Pancreas (tissue), 10 donors: ENCODE measurements at regions not wholly inside any gene's neighbourhood (a gene's known extent, or its start where the extent isn't known, plus 50 kb on each side); places are given as distances from the start of the nearest gene placed in this dataset.

Experiments used
- ATAC-seq, 4 donors: fragments of 200-7000 bp; cut with Tn5 transposase; one replicate each; pipeline versions ENCODE4 v1.8.0 to v1.9.1; 2020; ENCODE audit warnings: mild to moderate bottlenecking in 4 of 4, moderate library complexity in 4 of 4
- DNase-seq, 6 donors: peaks; one replicate each; pipeline ENCODE4 v3.0.0-alpha.2; 2020
- FAIRE-seq: peaks from 2 replicates; lab custom pipeline; 2012; peaks lifted over from hg19 to GRCh38; lab: Jason Lieb, UNC
- H3K27ac ChIP-seq, 4 donors: fragments of 200-600 bp; sonication (generic); 1 replicate in 3 of 4; 2 replicates in 1 of 4; pipeline versions ENCODE4 v1.5.0 to v1.8.0; 2020
- H3K27me3 ChIP-seq, 4 donors: fragments of 200-600 bp; one replicate each; pipeline ENCODE4 v1.8.0; 2021
- H3K36me3 ChIP-seq, 3 donors: fragments of 200-600 bp; sonication (generic) in 1 of 3; one replicate each; pipeline versions ENCODE4 v1.5.0 to v1.8.0; 2020 to 2021
- H3K4me1 ChIP-seq, 3 donors: fragments of 200-600 bp; one replicate each; pipeline ENCODE4 v1.8.0; 2021
- H3K4me3 ChIP-seq, 4 donors: fragments of 200-600 bp; sonication (generic) in 2 of 4; one replicate each; pipeline versions ENCODE4 v1.5.0 to v1.8.0; 2020 to 2021
- H3K9me3 ChIP-seq, 4 donors: fragments of 200-600 bp; one replicate each; pipeline ENCODE4 v1.8.0; 2021
- WGBS, 2 donors: extraction: QIAGEN DNeasy Blood & Tissue Kit; methylation state at CpG; one replicate each; pipeline ENCODE4 v1.1.7; 2013; 5-methylcytosine and 5-hydroxymethylcytosine counted together
- intact Hi-C, 3 donors: fragments of 100-400 bp; cut with DNase I; formaldehyde crosslinking; loops; one replicate each; pipeline versions ENCODE4 v1.11.1 to v1.14.2; 2022
- TF ChIP-seq, protein P1 (sequence below), 4 donors: fragments of 200-600 bp; sonication (generic) in 3 of 4; IDR thresholded peaks; one replicate each; pipeline versions ENCODE4 v1.5.0 to v1.8.0; 2021; ENCODE audit warnings: antibody characterized with exemption in 4 of 4
- donor health status: healthy with polysubstance abuse.
- donor health status: DM: no; HTN: no; CAD: no; lungs with moderate emphysema.
- donor health status: DM: no; HTN: no; CAD: no.
- donor health status: control.
- donor health status: control.
- donor health status: Bipolar disorder and iron deficiency.
- donor health status: DM: yes; HTN: yes; CAD: no.
- donor health status: DM: no; HTN: no; CAD: no.
- donor health status: DM: no; HTN: no; CAD: no.
- donor health status: DM: yes; HTN: yes; CAD: no.

DNA sequence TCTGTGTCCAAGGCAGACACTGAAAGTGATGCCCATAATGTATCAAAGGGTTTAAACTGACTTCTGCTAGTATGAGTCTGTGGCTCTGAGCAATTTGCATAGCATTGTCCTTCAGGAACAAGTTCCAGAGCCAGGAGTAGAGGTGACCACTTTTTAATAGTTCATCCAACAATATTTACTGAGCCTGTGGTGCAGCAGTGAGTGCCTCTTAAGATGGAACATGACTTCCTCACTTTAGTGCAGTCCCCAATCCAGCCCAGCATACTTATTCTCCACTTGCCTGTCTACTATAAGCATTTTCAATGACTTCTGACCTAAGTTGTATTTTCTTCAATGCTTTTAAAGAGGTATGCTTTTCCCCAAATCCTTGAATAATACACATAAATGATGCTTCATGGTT is 611.3 kb downstream of the MED13L start:
- ATAC-seq: no peak
- intact Hi-C loops: no loop called here
- Histone ChIP-seq H3K36me3 (no peaks in the 10 kb centered on the region), H3K4me1 (no peaks in the 10 kb centered on the region), H3K27me3 (peaks cover 0 to 4% (median 0%) of the 10 kb centered on the region in 4 donors), H3K27ac (no peak overlapping the region), H3K4me3 (no peak overlapping the region), H3K9me3 (no peaks in the 10 kb centered on the region)
- FAIRE-seq: no peak
- no peak for DNase-seq
- TF ChIP-seq, protein P1, sequence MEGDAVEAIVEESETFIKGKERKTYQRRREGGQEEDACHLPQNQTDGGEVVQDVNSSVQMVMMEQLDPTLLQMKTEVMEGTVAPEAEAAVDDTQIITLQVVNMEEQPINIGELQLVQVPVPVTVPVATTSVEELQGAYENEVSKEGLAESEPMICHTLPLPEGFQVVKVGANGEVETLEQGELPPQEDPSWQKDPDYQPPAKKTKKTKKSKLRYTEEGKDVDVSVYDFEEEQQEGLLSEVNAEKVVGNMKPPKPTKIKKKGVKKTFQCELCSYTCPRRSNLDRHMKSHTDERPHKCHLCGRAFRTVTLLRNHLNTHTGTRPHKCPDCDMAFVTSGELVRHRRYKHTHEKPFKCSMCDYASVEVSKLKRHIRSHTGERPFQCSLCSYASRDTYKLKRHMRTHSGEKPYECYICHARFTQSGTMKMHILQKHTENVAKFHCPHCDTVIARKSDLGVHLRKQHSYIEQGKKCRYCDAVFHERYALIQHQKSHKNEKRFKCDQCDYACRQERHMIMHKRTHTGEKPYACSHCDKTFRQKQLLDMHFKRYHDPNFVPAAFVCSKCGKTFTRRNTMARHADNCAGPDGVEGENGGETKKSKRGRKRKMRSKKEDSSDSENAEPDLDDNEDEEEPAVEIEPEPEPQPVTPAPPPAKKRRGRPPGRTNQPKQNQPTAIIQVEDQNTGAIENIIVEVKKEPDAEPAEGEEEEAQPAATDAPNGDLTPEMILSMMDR (IDR thresholded peaks at IDR 0.05): no peak

DNA sequence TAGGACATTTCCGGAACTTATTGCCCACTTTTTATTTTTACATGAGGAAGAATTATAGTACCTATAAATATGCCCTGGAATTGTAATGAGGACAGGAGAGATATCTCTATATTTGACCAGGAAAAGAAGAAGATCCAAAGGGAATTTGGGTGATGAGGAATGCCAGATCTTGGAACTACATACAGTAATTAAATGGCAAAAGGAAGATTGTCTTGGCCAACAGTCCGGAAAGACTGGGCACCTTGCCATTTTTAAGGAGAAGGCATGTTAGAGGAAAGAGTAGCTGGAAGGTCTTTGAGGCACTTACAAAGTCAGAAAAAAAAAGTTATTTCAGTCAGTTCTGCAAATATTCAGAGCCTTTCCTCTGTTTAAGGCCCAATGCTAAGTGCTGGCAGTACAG is 616.4 kb downstream of the MED13L start:
- no peaks in the 10 kb centered on the region for H3K36me3 ChIP-seq
- FAIRE-seq (no peak), DNase-seq (no peak), ATAC-seq (no peak)
- TF ChIP-seq, protein P1 (IDR thresholded peaks at IDR 0.05): no peak
- no peaks in the 10 kb centered on the region for H3K4me1 ChIP-seq
- H3K4me3 ChIP-seq: no peak overlapping the region
- H3K27me3 ChIP-seq: peaks cover 0 to 4% (median 0%) of the 10 kb centered on the region in 4 donors
- H3K9me3 ChIP-seq: no peaks in the 10 kb centered on the region
- no peak overlapping the region for H3K27ac ChIP-seq
- intact Hi-C loops: no loop called here
- 72 to 77% methylated on average over 2 of the region's 2 CpGs for WGBS, 2 donors

DNA sequence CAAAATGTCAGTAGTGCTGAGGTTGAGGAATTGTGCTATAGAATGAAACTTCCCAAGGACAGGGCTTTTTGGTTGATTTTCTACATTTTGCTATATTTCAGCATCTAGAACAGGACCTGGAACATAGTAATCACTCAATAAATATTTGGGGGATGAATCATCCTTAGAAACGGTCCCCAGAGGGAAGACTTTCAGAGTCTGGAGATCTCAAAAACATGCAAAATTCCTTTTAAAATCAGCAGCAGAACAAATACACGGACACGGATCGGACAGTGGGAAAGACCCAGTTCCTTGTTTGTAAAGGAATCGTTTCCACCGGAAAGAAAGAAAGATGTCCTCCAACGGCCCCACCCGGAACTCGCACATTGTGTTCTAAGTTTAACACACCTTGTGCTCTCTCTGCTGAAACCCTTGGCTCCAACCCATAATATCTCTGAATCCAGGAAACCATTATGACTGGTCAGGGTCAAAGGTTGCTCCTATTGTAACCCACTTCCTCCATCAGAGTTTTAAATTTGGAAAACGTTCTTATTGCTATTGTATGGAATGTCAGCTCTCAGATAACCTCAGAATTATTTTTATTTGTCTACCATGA is 617.2 kb downstream of the MED13L start:
- H3K36me3 ChIP-seq: no peaks in the 10 kb centered on the region
- 49 to 66% methylated on average over 10 of the region's 10 CpGs for WGBS, 2 donors

DNA sequence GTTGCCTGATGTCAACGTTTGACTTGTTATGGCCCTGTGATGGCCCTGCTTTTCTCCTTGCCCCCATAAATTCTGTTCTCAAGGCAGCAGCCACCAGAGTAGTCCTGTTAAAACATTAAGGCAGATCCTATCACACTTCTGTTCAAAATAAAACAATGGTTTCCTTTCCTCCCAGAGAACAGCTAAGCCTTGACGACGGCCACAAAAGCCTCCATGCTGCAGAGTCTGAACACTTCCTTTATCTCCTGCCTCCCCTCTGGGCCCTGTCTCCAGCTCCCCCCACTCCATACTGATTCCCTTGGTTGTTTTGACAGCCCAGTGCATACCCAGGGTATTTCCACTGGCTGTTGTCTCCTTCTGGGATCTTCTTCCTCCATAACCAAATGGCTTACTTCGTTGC is 618.1 kb downstream of the MED13L start:
- 51 to 58% methylated on average over 4 of the region's 4 CpGs for WGBS, 2 donors
- no peaks in the 10 kb centered on the region for H3K9me3 ChIP-seq
- H3K4me1 ChIP-seq: no peaks in the 10 kb centered on the region
- no peak for ATAC-seq
- H3K36me3 ChIP-seq: no peaks in the 10 kb centered on the region
- H3K27me3 ChIP-seq: peaks cover 0 to 4% (median 0%) of the 10 kb centered on the region in 4 donors
- DNase-seq: no peak
- no peak overlapping the region for H3K27ac ChIP-seq
- no peak overlapping the region for H3K4me3 ChIP-seq
- no peak for FAIRE-seq
- TF ChIP-seq, protein P1 (IDR thresholded peaks at IDR 0.05): no peak
- intact Hi-C loops: no loop called here

More for the DNA sequence above, 617.2 kb downstream of the MED13L start:
- no peak overlapping the region for H3K27ac ChIP-seq
- peaks cover 0 to 4% (median 0%) of the 10 kb centered on the region in 4 donors for H3K27me3 ChIP-seq
- intact Hi-C loops: no loop called here
- no peak overlapping the region for H3K4me3 ChIP-seq
- no peaks in the 10 kb centered on the region for H3K9me3 ChIP-seq
- ATAC-seq (no peak), DNase-seq (no peak), FAIRE-seq (no peak)
- TF ChIP-seq, protein P1 (IDR thresholded peaks at IDR 0.05): no peak
- no peaks in the 10 kb centered on the region for H3K4me1 ChIP-seq
